SK-N-SH (cell line): ENCODE measurements at regions not wholly inside any gene's neighbourhood (a gene's known extent, or its start where the extent isn't known, plus 50 kb on each side); places are given as distances from the start of the nearest gene placed in this dataset.

Source experiments
- CHD2 ChIP-seq: fragments of 150-350 bp; IDR thresholded peaks from 2 replicates; pipeline ENCODE4 v1.6.1; 2018; ENCODE audit warnings: low read length; ENCODE audit not compliant: partially characterized antibody
- EZH2phosphoT487 ChIP-seq: fragments of 200-600 bp; sonication (generic); IDR thresholded peaks from 2 replicates; pipeline ENCODE4 v1.6.1; 2017; ENCODE audit warnings: low read depth, mixed run types, mild to moderate bottlenecking, antibody characterized with exemption, moderate library complexity, borderline replicate concordance
- GABPA ChIP-seq: IDR thresholded peaks from 2 replicates; pipeline ENCODE4 v1.4.0; 2012; ENCODE audit warnings: low read depth, mild to moderate bottlenecking
- POLR2AphosphoS5 ChIP-seq: IDR thresholded peaks from 2 replicates; pipeline ENCODE4 v1.6.1; 2012; ENCODE audit warnings: low read depth, low read length
- RFX5 ChIP-seq: IDR thresholded peaks from 2 replicates; pipeline ENCODE4 v1.6.1; 2012; ENCODE audit warnings: mild to moderate bottlenecking, improper control_type of control experiment, low read length
- TAF1 ChIP-seq: IDR thresholded peaks from 2 replicates; pipeline ENCODE4 v1.6.1; 2012; ENCODE audit warnings: low read depth, mild to moderate bottlenecking, low read length, moderate library complexity, borderline replicate concordance
- TCF12 ChIP-seq: IDR thresholded peaks from 2 replicates; pipeline ENCODE4 v1.4.0; 2012
- TEAD4 ChIP-seq: IDR thresholded peaks from 2 replicates; pipeline ENCODE4 v1.4.0; 2012; ENCODE audit warnings: mild to moderate bottlenecking, borderline replicate concordance; ENCODE audit not compliant: insufficient read depth
- TF ChIP-seq, protein P1 (sequence below): fragments of 200-600 bp; sonication (generic); IDR thresholded peaks from 2 replicates; pipeline ENCODE4 v1.6.1; 2017; ENCODE audit warnings: antibody characterized with exemption, mild to moderate bottlenecking, moderate library complexity
- TF ChIP-seq, protein P2 (sequence below): IDR thresholded peaks from 2 replicates; pipeline ENCODE4 v1.4.0; 2012; ENCODE audit warnings: low read depth

DNA sequence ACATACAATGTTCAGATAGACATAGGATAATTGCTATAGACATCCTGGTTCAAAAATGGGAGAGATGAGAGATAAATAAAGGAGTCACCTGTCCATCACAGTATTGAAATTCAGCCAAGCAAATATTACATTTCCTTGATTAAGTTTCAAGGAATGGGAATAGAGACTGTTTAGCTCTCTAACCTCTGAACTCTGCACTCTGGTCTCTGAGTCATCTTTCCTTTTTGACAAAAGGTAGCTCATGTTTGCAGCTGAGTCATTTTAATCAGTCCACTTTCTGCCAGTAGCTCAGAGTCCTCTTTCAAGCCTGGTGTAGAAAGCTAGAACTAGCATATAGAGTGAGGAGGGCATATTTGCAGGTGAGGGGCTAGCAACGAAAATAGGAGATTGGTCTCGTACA, 51.4 kb upstream of the GJA8 start:
- TF ChIP-seq, protein P1, sequence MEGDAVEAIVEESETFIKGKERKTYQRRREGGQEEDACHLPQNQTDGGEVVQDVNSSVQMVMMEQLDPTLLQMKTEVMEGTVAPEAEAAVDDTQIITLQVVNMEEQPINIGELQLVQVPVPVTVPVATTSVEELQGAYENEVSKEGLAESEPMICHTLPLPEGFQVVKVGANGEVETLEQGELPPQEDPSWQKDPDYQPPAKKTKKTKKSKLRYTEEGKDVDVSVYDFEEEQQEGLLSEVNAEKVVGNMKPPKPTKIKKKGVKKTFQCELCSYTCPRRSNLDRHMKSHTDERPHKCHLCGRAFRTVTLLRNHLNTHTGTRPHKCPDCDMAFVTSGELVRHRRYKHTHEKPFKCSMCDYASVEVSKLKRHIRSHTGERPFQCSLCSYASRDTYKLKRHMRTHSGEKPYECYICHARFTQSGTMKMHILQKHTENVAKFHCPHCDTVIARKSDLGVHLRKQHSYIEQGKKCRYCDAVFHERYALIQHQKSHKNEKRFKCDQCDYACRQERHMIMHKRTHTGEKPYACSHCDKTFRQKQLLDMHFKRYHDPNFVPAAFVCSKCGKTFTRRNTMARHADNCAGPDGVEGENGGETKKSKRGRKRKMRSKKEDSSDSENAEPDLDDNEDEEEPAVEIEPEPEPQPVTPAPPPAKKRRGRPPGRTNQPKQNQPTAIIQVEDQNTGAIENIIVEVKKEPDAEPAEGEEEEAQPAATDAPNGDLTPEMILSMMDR = no peak
- TF ChIP-seq TAF1 (no peak), RFX5 (no peak), TCF12 (no peak), TEAD4 (no peak), GABPA (no peak), CHD2 (no peak), POLR2AphosphoS5 (no peak), EZH2phosphoT487 (no peak)
- TF ChIP-seq, protein P2, sequence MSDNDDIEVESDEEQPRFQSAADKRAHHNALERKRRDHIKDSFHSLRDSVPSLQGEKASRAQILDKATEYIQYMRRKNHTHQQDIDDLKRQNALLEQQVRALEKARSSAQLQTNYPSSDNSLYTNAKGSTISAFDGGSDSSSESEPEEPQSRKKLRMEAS = no peak
